ENCODE measurements at regions not wholly inside any gene's neighbourhood (a gene's known extent, or its start where the extent isn't known, plus 50 kb on each side); places are given as distances from the start of the nearest gene placed in this dataset.
"Not testable (repeated sequence)": the region's sequence is repeated elsewhere in the genome, so short reads cannot be mapped to it uniquely, and the experiment has no call there.

DNA sequence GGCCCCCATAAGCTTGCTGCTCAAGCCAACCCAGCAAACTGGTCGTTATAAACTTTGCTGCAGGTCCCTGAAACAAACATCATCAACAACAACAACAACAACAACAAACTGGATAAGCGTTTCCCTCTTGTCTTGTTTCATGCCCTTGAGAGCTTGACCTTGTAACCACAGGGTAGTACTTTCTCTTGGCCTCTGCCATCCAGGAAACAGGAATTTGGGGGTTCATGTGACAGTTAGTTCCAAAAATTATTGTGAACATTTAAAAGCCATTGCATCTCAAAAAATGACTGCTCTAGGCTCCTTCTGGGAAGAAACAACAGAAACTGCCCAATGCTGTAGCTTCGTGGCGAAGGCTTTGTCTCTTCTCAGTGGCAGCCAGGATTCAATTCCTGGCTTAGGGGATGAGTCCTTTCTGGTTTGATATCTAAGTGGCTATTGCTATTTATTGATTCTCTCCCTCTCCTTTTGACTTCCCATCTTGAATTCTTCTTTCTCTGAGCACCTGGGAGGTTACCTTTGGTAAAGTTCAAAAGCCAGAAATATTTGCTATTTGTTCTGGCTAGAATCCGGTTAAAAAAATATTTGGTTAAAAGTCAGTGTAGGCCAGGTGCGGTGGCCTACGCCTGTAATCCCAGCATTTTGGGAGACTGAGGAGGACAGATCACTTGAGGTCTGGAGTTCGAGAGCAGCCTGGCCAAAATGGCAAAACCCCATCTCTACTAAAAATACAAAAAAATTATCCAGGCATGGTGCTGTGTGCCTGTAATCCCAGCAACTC is 52.0 kb upstream of the CPM start:
- Mint-ChIP-seq H3K4me1 (no peaks in the 10 kb centered on the region), H3K27me3 (peaks cover 0 to 8% of the 10 kb centered on the region in 2 donors), H3K27ac (no peak overlapping the region), H3K36me3 (peaks cover 1 to 4% of the 10 kb centered on the region in 2 donors), H3K9me3 (peaks cover 0 to 34% (median 23%) of the 10 kb centered on the region in 8 donors), H3K4me3 (no peak overlapping the region)
- POLR2A ChIA-PET (ENCODE audit: partially characterized antibody) = no interaction called here
- Histone ChIP-seq H3K27me3 (ENCODE audit: insufficient read depth, low read length) (no peaks in the 10 kb centered on the region), H3K4me1 (ENCODE audit: insufficient read depth, low read length) (no peaks in the 10 kb centered on the region), H3K36me3 (ENCODE audit: insufficient read depth, low read length) (no peaks in the 10 kb centered on the region), H3K9me3 (ENCODE audit: control insufficient read depth in 1 of 2, low read length in 2 of 2) (no peaks in the 10 kb centered on the region), H3K27ac (ENCODE audit: low read depth, low read length) (no peak overlapping the region), H3K4me3 (ENCODE audit: low read length in 2 of 2) (no peak overlapping the region)
- DNase-seq = no peak
- intact Hi-C loops (cut with micrococcal nuclease) = no loop called here
- CTCF ChIA-PET (ENCODE audit: partially characterized antibody) = no interaction called here

DNA sequence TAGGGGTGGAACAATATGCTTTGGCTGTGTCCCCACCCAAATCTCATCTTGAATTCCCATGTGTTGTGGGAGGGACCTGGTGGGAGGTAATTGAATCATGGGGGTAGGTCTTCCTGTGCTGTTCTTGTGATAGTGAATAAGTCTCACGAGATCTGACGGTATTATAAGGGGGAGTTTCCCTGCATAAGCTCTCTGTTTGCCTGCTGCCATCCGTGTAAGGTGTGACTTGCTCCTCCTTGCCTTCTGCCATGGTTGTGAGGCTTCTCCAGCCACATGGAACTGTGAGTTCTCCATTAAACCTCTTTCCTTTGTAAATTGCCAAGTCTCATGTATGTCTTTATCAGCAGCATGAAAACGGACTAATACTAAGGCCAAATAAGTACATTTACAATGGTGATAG is 64.6 kb upstream of the CPM start:
- H3K27ac Mint-ChIP-seq; H3K9me3 ChIP-seq (ENCODE audit: control insufficient read depth in 1 of 2, low read length in 2 of 2); H3K4me1 ChIP-seq (ENCODE audit: insufficient read depth, low read length); H3K36me3 Mint-ChIP-seq; intact Hi-C loops (cut with micrococcal nuclease); H3K27me3 ChIP-seq (ENCODE audit: insufficient read depth, low read length); POLR2A ChIA-PET (ENCODE audit: partially characterized antibody); H3K4me3 ChIP-seq (ENCODE audit: low read length in 2 of 2); H3K4me3 Mint-ChIP-seq; H3K36me3 ChIP-seq (ENCODE audit: insufficient read depth, low read length); DNase-seq; H3K27ac ChIP-seq (ENCODE audit: low read depth, low read length); H3K4me1 Mint-ChIP-seq; H3K27me3 Mint-ChIP-seq; CTCF ChIA-PET (ENCODE audit: partially characterized antibody): not testable (repeated sequence)
- peaks cover 3 to 28% (median 14%) of the 10 kb centered on the region in 8 donors for H3K9me3 Mint-ChIP-seq

GRCh38 chr12:68998041-68998440 is 65.1 kb upstream of the CPM start:
- Histone ChIP-seq H3K4me3 (ENCODE audit: low read length in 2 of 2) (no peak overlapping the region), H3K36me3 (ENCODE audit: insufficient read depth, low read length) (no peaks in the 10 kb centered on the region), H3K4me1 (ENCODE audit: insufficient read depth, low read length) (no peaks in the 10 kb centered on the region), H3K27me3 (ENCODE audit: insufficient read depth, low read length) (no peaks in the 10 kb centered on the region), H3K27ac (ENCODE audit: low read depth, low read length) (no peak overlapping the region), H3K9me3 (ENCODE audit: control insufficient read depth in 1 of 2, low read length in 2 of 2) (no peaks in the 10 kb centered on the region)
- Mint-ChIP-seq H3K4me3 (no peak overlapping the region), H3K9me3 (peaks cover 3 to 28% (median 14%) of the 10 kb centered on the region in 8 donors), H3K4me1 (no peaks in the 10 kb centered on the region), H3K27me3 (peaks cover 0 to 6% of the 10 kb centered on the region in 2 donors), H3K36me3 (no peaks in the 10 kb centered on the region), H3K27ac (no peak overlapping the region)
- no peak for DNase-seq
- CTCF ChIA-PET (ENCODE audit: partially characterized antibody) = no interaction called here
- POLR2A ChIA-PET (ENCODE audit: partially characterized antibody) = no interaction called here
- intact Hi-C loops (cut with micrococcal nuclease) = no loop called here

GRCh38 chr12:69000074-69000473 is 67.1 kb upstream of the CPM start:
- ChIA-PET POLR2A (ENCODE audit: partially characterized antibody) (no interaction called here), CTCF (ENCODE audit: partially characterized antibody) (no interaction called here)

DNA sequence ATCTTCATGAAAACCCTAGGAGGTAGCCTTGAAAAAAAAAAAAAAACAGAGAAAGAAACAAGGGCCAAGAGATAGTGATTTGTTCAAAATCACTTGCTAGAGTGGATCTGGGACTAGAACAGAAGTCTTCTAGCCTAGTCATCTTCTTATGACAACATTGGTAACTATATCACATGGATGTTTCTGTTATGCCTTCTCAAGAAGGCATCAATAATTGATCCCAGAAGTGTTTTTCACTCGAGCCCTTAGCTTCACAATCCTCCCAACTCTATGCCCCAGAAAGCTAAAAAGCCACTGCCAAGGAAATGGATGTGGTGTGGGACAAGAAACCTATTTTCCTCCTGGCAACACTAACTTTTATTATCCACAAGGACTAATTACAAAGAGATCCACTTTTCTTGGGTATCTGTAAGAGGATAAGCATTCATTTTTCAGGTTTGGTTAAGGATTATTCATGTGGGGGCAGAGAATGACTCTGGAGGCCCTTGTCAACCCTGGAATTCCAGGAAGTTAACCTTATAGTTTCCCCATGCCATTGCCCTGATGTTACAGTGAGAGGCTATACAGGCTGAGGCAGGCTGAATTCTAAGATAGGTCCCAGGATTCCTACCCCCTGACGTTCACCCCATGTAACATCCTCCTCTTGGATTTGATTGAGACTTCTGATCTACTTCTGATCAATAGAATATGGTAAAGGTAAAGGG is 67.7 kb upstream of the CPM start:
- Histone ChIP-seq H3K36me3 (ENCODE audit: insufficient read depth, low read length) (no peaks in the 10 kb centered on the region), H3K4me1 (ENCODE audit: insufficient read depth, low read length) (no peaks in the 10 kb centered on the region), H3K27ac (ENCODE audit: low read depth, low read length) (no peak overlapping the region), H3K4me3 (ENCODE audit: low read length in 2 of 2) (no peak overlapping the region), H3K27me3 (ENCODE audit: insufficient read depth, low read length) (no peaks in the 10 kb centered on the region), H3K9me3 (ENCODE audit: control insufficient read depth in 1 of 2, low read length in 2 of 2) (no peaks in the 10 kb centered on the region)
- ChIA-PET CTCF (ENCODE audit: partially characterized antibody) (no interaction called here), POLR2A (ENCODE audit: partially characterized antibody) (no interaction called here)
- no peak for DNase-seq
- H3K27me3 Mint-ChIP-seq = peaks cover 4 to 8% of the 10 kb centered on the region in 2 donors
- no peaks in the 10 kb centered on the region for H3K36me3 Mint-ChIP-seq
- no peaks in the 10 kb centered on the region for H3K4me1 Mint-ChIP-seq
- peaks cover 3 to 28% (median 13%) of the 10 kb centered on the region in 8 donors for H3K9me3 Mint-ChIP-seq
- intact Hi-C loops (cut with micrococcal nuclease) = no loop called here
- no peak overlapping the region for H3K27ac Mint-ChIP-seq
- H3K4me3 Mint-ChIP-seq = no peak overlapping the region

More at GRCh38 chr12:69000074-69000473, 67.1 kb upstream of the CPM start:
- Histone ChIP-seq H3K4me3 (ENCODE audit: low read length in 2 of 2) (no peak overlapping the region), H3K27ac (ENCODE audit: low read depth, low read length) (no peak overlapping the region), H3K36me3 (ENCODE audit: insufficient read depth, low read length) (no peaks in the 10 kb centered on the region), H3K9me3 (ENCODE audit: control insufficient read depth in 1 of 2, low read length in 2 of 2) (no peaks in the 10 kb centered on the region), H3K4me1 (ENCODE audit: insufficient read depth, low read length) (no peaks in the 10 kb centered on the region), H3K27me3 (ENCODE audit: insufficient read depth, low read length) (no peaks in the 10 kb centered on the region)
- Mint-ChIP-seq H3K36me3 (no peaks in the 10 kb centered on the region), H3K4me3 (no peak overlapping the region), H3K27me3 (peaks cover 0 to 8% of the 10 kb centered on the region in 2 donors), H3K4me1 (no peaks in the 10 kb centered on the region), H3K27ac (no peak overlapping the region), H3K9me3 (peaks cover 3 to 28% (median 14%) of the 10 kb centered on the region in 8 donors)
- intact Hi-C loops (cut with micrococcal nuclease) = no loop called here
- no peak for DNase-seq

GRCh38 chr12:69001251-69001650 is 68.3 kb upstream of the CPM start:
- Histone ChIP-seq H3K4me1 (ENCODE audit: insufficient read depth, low read length) (no peaks in the 10 kb centered on the region), H3K9me3 (ENCODE audit: control insufficient read depth in 1 of 2, low read length in 2 of 2) (no peaks in the 10 kb centered on the region), H3K27ac (ENCODE audit: low read depth, low read length) (no peak overlapping the region), H3K4me3 (ENCODE audit: low read length in 2 of 2) (no peak overlapping the region), H3K27me3 (ENCODE audit: insufficient read depth, low read length) (no peaks in the 10 kb centered on the region), H3K36me3 (ENCODE audit: insufficient read depth, low read length) (no peaks in the 10 kb centered on the region)
- no peak for DNase-seq
- ChIA-PET POLR2A (ENCODE audit: partially characterized antibody) (no interaction called here), CTCF (ENCODE audit: partially characterized antibody) (no interaction called here)
- no peak overlapping the region for H3K4me3 Mint-ChIP-seq
- H3K4me1 Mint-ChIP-seq = no peaks in the 10 kb centered on the region
- no peak overlapping the region for H3K27ac Mint-ChIP-seq
- intact Hi-C loops (cut with micrococcal nuclease) = no loop called here
- H3K36me3 Mint-ChIP-seq = no peaks in the 10 kb centered on the region
- H3K9me3 Mint-ChIP-seq = peaks cover 3 to 28% (median 13%) of the 10 kb centered on the region in 8 donors
- H3K27me3 Mint-ChIP-seq = peaks cover 8 to 10% of the 10 kb centered on the region in 2 donors

- no peak overlapping the region for H3K4me3 Mint-ChIP-seq
- intact Hi-C loops (cut with micrococcal nuclease) = no loop called here
- H3K27ac Mint-ChIP-seq = no peak overlapping the region
- CTCF ChIA-PET (ENCODE audit: partially characterized antibody) = no interaction called here
- POLR2A ChIA-PET (ENCODE audit: partially characterized antibody) = no interaction called here
- Histone ChIP-seq H3K27ac (ENCODE audit: low read depth, low read length) (no peak overlapping the region), H3K27me3 (ENCODE audit: insufficient read depth, low read length) (no peaks in the 10 kb centered on the region), H3K4me1 (ENCODE audit: insufficient read depth, low read length) (no peaks in the 10 kb centered on the region), H3K9me3 (ENCODE audit: control insufficient read depth in 1 of 2, low read length in 2 of 2) (no peaks in the 10 kb centered on the region), H3K4me3 (ENCODE audit: low read length in 2 of 2) (no peak overlapping the region), H3K36me3 (ENCODE audit: insufficient read depth, low read length) (no peaks in the 10 kb centered on the region)
- DNase-seq = no peak
- H3K4me1 Mint-ChIP-seq = no peaks in the 10 kb centered on the region
- H3K9me3 Mint-ChIP-seq = peaks cover 0 to 14% (median 6%) of the 10 kb centered on the region in 8 donors
- H3K27me3 Mint-ChIP-seq = peaks cover 5 to 15% of the 10 kb centered on the region in 2 donors
- H3K36me3 Mint-ChIP-seq = no peaks in the 10 kb centered on the region
Measured at GRCh38 chr12:69002969-69003368, 70.0 kb upstream of the CPM start.

All from CD4-positive, alpha-beta memory T cell (primary cell).